HL-60 (cell line): ENCODE measurements at regions not wholly inside any gene's neighbourhood (a gene's known extent, or its start where the extent isn't known, plus 50 kb on each side); places are given as distances from the start of the nearest gene placed in this dataset.

Experiments
- DNase-seq, 2 experiments: peaks; one replicate each; pipeline ENCODE4 v3.0.0-alpha.2; 2010 to 2020; ENCODE audit warnings: low read depth in 1 of 2, low spot score in 1 of 2
- H3K27ac ChIP-seq: fragments of 250-450 bp; sonication (Bioruptor Pico); replicated peaks from 2 replicates; pipeline ENCODE4 v1.5.1; 2020; ENCODE audit warnings: mild to moderate bottlenecking, moderate library complexity
- H3K27me3 ChIP-seq: fragments of 250-450 bp; sonication (Bioruptor Pico); 2 replicates; pipeline ENCODE4 v1.5.1; 2021; ENCODE audit warnings: mild to moderate bottlenecking, moderate library complexity; ENCODE audit not compliant: insufficient read depth, poor library complexity, severe bottlenecking
- H3K4me3 ChIP-seq: replicated peaks from 2 replicates; pipeline ENCODE4 v1.5.1; 2011; ENCODE audit warnings: mild to moderate bottlenecking, control low read depth, low read length; ENCODE audit not compliant: insufficient read depth
- CTCF ChIP-seq: IDR thresholded peaks from one replicate; pipeline ENCODE4 v1.5.1; 2011; ENCODE audit warnings: low read length, control low read depth, inconsistent platforms; ENCODE audit not compliant: insufficient read depth
- GABPA ChIP-seq: IDR thresholded peaks from 2 replicates; pipeline ENCODE4 v1.6.1; 2012; ENCODE audit warnings: low read depth
- POLR2AphosphoS5 ChIP-seq: IDR thresholded peaks from 2 replicates; pipeline ENCODE4 v1.6.1; 2012; ENCODE audit warnings: low read depth
- REST ChIP-seq: IDR thresholded peaks from 2 replicates; pipeline ENCODE4 v1.6.1; 2012; ENCODE audit warnings: low read depth; ENCODE audit not compliant: insufficient replicate concordance
- SPI1 ChIP-seq: IDR thresholded peaks from 2 replicates; pipeline ENCODE4 v1.6.1; 2012; ENCODE audit warnings: low read depth, mild to moderate bottlenecking, borderline replicate concordance

- TF ChIP-seq POLR2AphosphoS5 (no peak), REST (no peak), SPI1 (no peak), GABPA (no peak), CTCF (no peak)
- Histone ChIP-seq H3K27me3 (no peaks in the 10 kb centered on the region), H3K27ac (no peak overlapping the region), H3K4me3 (no peak overlapping the region)
- no peak for DNase-seq
Measured at GRCh38 chrX:104445591-104445990, 120.4 kb upstream of the IL1RAPL2 start.

GRCh38 chrX:104435249-104435648 lies 130.8 kb upstream of the IL1RAPL2 start:
- Histone ChIP-seq H3K27ac (no peak overlapping the region), H3K27me3 (peaks cover 2% of the 10 kb centered on the region), H3K4me3 (no peak overlapping the region)
- no peak for DNase-seq
- TF ChIP-seq GABPA (no peak), CTCF (no peak), REST (no peak), POLR2AphosphoS5 (no peak), SPI1 (no peak)

GRCh38 chrX:104432321-104432720 lies 133.7 kb upstream of the IL1RAPL2 start:
- H3K27ac ChIP-seq = no peak overlapping the region
- H3K4me3 ChIP-seq = no peak overlapping the region
- no peak for TF ChIP-seq REST
- TF ChIP-seq GABPA = no peak
- no peak for TF ChIP-seq SPI1
- no peak for TF ChIP-seq POLR2AphosphoS5
- TF ChIP-seq CTCF = no peak
- no peak for DNase-seq
- peaks cover 2% of the 10 kb centered on the region for H3K27me3 ChIP-seq
